ENCODE measurements at regions not wholly inside any gene's neighbourhood (a gene's known extent, or its start where the extent isn't known, plus 50 kb on each side); places are given as distances from the start of the nearest gene placed in this dataset.

DNA sequence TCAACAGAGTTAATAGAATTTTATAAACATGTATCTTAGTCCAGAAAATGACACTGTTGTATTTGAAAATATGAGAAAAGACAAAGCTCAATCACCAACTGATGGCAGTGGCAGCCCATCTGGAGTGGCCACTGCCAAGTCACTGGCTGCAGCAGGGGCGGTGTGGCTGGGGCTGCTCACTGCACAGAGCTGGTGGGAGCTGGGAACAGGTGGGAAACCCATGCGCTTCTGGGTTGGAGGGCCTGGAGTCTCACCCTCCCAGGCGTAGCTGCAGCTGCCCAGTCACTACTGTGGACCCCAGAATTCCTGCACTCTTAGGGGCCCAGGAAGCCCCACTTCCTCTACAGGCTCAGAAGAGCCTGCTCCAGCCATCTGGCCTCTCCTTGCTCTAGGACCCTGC lies 251.8 kb upstream of the NDST4 start:
- H2AK5ac ChIP-seq (ENCODE audit: insufficient read length, low read length) = no peak overlapping the region
- H3K4me3 Mint-ChIP-seq = no peak overlapping the region
- no peak overlapping the region for H3K9ac ChIP-seq (ENCODE audit: extremely low read depth, insufficient read length, low read length)
- H3K27ac Mint-ChIP-seq = no peak overlapping the region
- TF ChIP-seq, protein P1, sequence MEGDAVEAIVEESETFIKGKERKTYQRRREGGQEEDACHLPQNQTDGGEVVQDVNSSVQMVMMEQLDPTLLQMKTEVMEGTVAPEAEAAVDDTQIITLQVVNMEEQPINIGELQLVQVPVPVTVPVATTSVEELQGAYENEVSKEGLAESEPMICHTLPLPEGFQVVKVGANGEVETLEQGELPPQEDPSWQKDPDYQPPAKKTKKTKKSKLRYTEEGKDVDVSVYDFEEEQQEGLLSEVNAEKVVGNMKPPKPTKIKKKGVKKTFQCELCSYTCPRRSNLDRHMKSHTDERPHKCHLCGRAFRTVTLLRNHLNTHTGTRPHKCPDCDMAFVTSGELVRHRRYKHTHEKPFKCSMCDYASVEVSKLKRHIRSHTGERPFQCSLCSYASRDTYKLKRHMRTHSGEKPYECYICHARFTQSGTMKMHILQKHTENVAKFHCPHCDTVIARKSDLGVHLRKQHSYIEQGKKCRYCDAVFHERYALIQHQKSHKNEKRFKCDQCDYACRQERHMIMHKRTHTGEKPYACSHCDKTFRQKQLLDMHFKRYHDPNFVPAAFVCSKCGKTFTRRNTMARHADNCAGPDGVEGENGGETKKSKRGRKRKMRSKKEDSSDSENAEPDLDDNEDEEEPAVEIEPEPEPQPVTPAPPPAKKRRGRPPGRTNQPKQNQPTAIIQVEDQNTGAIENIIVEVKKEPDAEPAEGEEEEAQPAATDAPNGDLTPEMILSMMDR (conservative IDR thresholded peaks at IDR 0.05) = no peak
- no peaks in the 10 kb centered on the region for H3K9me3 Mint-ChIP-seq
- no peaks in the 10 kb centered on the region for H3K79me2 ChIP-seq (ENCODE audit: insufficient read depth, low read length)
- no peak overlapping the region for H3K4me2 ChIP-seq (ENCODE audit: insufficient read depth, insufficient read length, low read length)
- H3K23me2 ChIP-seq (ENCODE audit: insufficient read length, low read depth, low read length, poor library complexity, severe bottlenecking) = no peaks in the 10 kb centered on the region
- no peak overlapping the region for H3K23ac ChIP-seq (ENCODE audit: insufficient read length, low read depth, low read length)
- H3K18ac ChIP-seq (ENCODE audit: insufficient read length, low read depth, low read length) = no peak overlapping the region
- no peaks in the 10 kb centered on the region for H3K79me1 ChIP-seq (ENCODE audit: insufficient read depth, low read depth, low read length, poor library complexity, severe bottlenecking)
- no peak overlapping the region for H3K56ac ChIP-seq (ENCODE audit: insufficient read length, low read depth, low read length)
- H4K20me1 ChIP-seq (ENCODE audit: control insufficient read depth, insufficient read depth, insufficient read length) = no peaks in the 10 kb centered on the region
- DNase-seq = no peak
- no peaks in the 10 kb centered on the region for H3K36me3 Mint-ChIP-seq (ENCODE audit: insufficient read depth in 1 of 3, low read depth in 3 of 3)
- WGBS (ENCODE audit: extremely low coverage, insufficient read length, low lambda C conversion rate) = no CpG with 5 or more reads among the region's 3 CpGs
- no peak overlapping the region for H4K8ac ChIP-seq (replicated peaks; ENCODE audit: insufficient read length, low read depth, low read length)
- H3K27me3 Mint-ChIP-seq (ENCODE audit: low read depth) = no peaks in the 10 kb centered on the region
- no peak overlapping the region for H3K27ac ChIP-seq (ENCODE audit: insufficient read length, low read depth, low read length)
- no peaks in the 10 kb centered on the region for H3K4me1 ChIP-seq (ENCODE audit: insufficient read depth, low read length)
- H2BK20ac ChIP-seq (ENCODE audit: low read depth, low read length, poor library complexity, severe bottlenecking) = no peak overlapping the region
- H2BK15ac ChIP-seq (ENCODE audit: low read depth, low read length) = no peak overlapping the region
- no peak overlapping the region for H2AFZ ChIP-seq (ENCODE audit: low read length)
- H3K4me1 Mint-ChIP-seq = no peaks in the 10 kb centered on the region
- no peaks in the 10 kb centered on the region for H3K9me3 ChIP-seq (ENCODE audit: control insufficient read depth, low read depth, low read length)
- no peaks in the 10 kb centered on the region for H3K27me3 ChIP-seq (ENCODE audit: insufficient read depth, low read length)
- no peak overlapping the region for H3K4ac ChIP-seq (ENCODE audit: low read depth, low read length)
- H2BK120ac ChIP-seq (ENCODE audit: low read depth, low read length, poor library complexity, severe bottlenecking) = no peak overlapping the region
- no peak overlapping the region for H2BK12ac ChIP-seq (ENCODE audit: insufficient read length, low read depth, low read length)
- H3K14ac ChIP-seq (ENCODE audit: insufficient read depth, low read length) = no peak overlapping the region
- H2BK5ac ChIP-seq (ENCODE audit: insufficient read length, low read length) = no peak overlapping the region
- H4K5ac ChIP-seq (ENCODE audit: insufficient read length, low read depth, low read length) = no peak overlapping the region
- no peak overlapping the region for H3T11ph ChIP-seq (ENCODE audit: low read length)
- H4K91ac ChIP-seq (ENCODE audit: insufficient read length, low read depth, low read length) = no peak overlapping the region
